ENCODE measurements at regions not wholly inside any gene's neighbourhood (a gene's known extent, or its start where the extent isn't known, plus 50 kb on each side); places are given as distances from the start of the nearest gene placed in this dataset.
"Not testable (repeated sequence)": the region's sequence is repeated elsewhere in the genome, so short reads cannot be mapped to it uniquely, and the experiment has no call there.

GRCh38 chr6:28809947-28810658 is 113.7 kb downstream of the TRIM27 start:
- DNase-seq = peak; percentile 11

- no peak for DNase-seq
Measured at GRCh38 chr6:28810659-28811053, 113.1 kb downstream of the TRIM27 start.

DNA sequence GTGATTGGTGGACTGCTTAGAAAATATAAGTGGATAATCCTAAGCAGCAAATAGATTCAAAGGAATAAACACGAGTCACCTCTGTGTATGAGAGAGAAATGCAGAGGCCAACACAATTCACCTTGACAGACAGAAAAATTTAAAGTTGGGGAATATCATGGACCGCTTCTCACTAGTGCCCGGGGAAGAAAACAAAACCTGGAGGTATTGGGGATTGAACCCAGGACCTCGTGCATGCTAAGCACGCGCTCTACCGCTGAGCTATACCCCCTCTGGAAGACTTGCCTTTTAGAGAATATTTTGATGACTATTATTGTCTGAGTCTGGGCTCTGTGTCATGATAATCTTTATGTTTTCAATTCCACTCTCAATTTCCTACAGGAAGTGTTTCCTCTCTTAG is 111.9 kb downstream of the TRIM27 start:
- peak; percentile 54 for DNase-seq

DNA sequence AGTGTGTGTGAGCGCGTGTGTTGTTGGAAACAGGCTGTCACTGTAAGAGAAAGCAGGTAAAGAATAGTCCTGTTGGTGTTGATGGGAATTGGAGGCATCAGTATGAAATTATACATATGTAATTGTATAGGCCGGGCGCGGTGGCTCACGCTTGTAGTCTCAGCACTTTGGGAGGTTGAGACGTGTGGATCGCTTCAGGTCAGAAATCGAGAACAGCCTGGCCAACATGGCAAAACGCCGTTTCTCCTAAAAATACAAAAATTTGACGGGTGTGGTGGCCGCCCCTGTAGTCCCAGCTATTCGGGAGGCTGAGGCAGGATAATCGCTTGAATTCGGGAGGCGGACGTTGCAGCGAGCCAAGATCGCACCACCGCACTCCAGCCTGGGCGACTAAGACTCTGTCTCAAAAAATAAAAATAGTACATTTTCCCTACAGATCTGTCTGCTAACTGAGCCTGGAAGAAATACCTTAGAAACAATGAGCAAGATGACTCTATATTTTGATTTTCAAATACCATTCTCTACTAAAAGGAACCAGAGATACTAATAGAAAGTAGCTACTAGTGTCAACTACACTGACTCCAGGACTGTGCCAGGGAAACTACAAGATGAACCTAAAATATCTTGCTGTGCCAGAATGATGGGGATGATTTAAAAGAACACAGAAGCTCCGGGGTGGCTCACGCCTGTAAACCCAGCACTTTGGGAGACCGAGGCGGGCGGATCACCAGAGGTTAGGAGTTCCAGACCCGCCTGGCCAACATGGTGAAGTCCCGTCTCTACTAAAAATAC is 110.8 kb downstream of the TRIM27 start:
- DNase-seq = no peak

- no peak for DNase-seq
Measured at GRCh38 chr6:28814032-28814976, 109.5 kb downstream of the TRIM27 start.

- no peak for DNase-seq
Measured at GRCh38 chr6:28816339-28816908, 107.4 kb downstream of the TRIM27 start.

- peak; percentile 71 for DNase-seq
Measured at GRCh38 chr6:28816909-28817807, 106.6 kb downstream of the TRIM27 start.

DNA sequence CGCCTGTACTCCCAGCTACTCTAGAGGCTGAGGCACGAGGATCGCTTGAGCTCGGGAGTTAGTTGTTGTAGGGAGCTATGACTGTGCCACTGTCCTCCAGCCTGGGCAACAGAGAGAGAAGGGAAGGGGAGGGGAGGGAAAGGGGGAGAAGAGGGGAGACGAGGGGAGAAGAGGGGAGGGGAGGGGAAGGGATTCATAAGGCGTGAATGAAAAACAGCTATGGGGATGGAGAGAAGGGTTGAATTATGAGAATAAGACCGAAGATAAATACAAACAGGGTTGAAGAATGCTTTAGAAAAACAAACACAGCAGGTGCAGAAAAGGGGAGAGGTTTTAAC is 106.0 kb downstream of the TRIM27 start:
- no peak for DNase-seq

- no peak for DNase-seq
Measured at GRCh38 chr6:28824793-28825731, 98.7 kb downstream of the TRIM27 start.

- no peak for DNase-seq
Measured at GRCh38 chr6:28825732-28826293, 98.0 kb downstream of the TRIM27 start.

DNA sequence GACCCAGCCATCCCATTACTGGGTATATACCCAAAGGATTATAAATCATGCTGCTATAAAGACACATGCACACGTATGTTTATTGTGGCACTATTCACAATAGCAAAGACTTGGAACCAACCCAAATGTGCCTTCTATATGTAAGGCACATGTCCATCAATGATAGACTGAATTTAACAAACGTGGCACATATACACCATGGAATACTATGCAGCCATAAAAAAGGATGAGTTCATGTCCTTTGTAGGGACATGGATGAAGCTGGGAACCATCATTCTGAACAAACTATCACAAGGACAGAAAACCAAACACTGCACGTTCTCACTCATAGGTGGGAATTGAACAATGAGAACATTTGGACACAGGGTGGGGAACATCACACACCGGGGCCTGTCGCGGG is 92.1 kb downstream of the TRIM27 start:
- DNase-seq = not testable (repeated sequence)

- DNase-seq = not testable (repeated sequence)
Measured at GRCh38 chr6:28836703-28837102, 87.1 kb downstream of the TRIM27 start.

- DNase-seq = peak; percentile 41
Measured at GRCh38 chr6:28838289-28838633, 85.5 kb downstream of the TRIM27 start.

DNA sequence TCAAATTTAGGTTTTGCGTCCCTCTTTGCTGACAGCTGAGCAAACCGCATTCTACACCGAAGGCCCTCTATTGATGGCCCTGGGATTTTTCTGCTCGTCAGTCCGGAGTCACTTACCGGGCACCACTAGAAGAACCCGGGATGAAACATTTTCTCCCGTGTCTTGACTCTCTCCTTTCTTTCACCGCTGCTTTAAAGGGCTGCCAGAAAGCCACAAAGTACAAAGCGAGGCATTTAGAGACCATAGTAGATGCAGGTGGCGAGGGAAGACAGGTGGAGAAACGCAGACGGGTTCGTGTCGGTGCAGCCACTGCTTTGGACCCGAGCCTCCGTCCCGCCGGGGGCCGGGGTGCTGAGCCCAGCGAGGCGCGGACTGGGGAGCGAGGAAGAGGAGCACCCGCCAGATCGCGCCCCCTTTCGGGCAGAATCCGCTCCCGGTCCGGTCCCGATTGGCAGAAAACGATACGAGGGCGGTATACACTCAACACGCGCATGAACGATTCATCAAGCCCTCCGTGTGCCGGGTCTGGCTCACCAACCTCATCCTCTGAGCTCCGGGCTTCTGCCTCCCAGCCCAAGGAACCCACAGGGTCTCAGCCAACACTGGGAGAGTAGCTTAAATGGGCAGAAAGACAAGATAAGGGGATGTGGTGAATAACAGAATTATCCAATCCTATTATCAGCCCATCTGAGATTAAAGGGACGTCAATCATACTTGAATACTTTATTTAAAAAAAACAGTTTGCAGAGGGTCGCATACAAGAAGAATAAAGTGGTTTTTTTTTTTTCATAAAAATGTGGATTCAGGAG is 84.9 kb downstream of the TRIM27 start:
- peak; percentile 85 for DNase-seq

GRCh38 chr6:28839443-28840120 is 84.2 kb downstream of the TRIM27 start:
- no peak for DNase-seq

DNA sequence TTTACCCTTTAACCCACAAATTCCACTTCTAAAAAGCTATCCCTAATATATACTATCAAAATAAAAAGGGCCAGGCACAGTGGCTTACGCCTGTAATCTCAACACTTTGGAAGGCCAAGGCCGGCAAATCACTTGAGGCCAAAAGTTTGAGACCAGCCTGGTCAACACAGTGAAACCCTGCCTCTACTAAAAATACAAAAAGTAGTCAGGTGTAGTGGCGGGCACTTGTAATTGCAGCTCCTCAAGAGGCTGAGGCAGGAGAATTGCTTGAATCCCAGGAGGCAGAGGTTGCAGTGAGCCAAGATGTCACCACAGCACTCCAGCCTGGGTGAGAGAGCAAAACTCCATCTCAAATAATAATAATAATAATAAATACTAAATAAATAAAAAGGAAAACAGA is 82.5 kb downstream of the TRIM27 start:
- peak; percentile 13 for DNase-seq

DNA sequence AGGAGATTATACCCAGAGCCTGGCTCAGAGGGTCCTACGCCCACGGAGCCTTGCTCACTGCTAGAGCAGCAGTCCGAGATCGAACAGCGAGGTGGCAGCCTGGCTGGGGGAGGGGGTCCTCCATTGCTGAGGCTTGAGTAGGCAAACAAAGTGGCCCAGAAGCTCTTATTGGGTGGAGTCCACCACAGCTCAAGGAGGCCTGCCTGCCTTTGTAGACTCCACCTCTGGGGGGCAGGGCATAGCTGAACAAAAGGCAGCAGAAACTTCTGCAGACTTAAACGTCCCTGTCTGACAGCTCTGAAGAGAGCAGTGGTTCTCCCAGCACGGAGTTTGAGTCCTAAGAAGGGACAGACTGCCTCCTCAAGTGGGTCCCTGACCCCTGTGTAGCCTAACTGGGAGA is 75.0 kb downstream of the TRIM27 start:
- DNase-seq = not testable (repeated sequence)
